ENCODE measurements at regions not wholly inside any gene's neighbourhood (a gene's known extent, or its start where the extent isn't known, plus 50 kb on each side); places are given as distances from the start of the nearest gene placed in this dataset.

DNA sequence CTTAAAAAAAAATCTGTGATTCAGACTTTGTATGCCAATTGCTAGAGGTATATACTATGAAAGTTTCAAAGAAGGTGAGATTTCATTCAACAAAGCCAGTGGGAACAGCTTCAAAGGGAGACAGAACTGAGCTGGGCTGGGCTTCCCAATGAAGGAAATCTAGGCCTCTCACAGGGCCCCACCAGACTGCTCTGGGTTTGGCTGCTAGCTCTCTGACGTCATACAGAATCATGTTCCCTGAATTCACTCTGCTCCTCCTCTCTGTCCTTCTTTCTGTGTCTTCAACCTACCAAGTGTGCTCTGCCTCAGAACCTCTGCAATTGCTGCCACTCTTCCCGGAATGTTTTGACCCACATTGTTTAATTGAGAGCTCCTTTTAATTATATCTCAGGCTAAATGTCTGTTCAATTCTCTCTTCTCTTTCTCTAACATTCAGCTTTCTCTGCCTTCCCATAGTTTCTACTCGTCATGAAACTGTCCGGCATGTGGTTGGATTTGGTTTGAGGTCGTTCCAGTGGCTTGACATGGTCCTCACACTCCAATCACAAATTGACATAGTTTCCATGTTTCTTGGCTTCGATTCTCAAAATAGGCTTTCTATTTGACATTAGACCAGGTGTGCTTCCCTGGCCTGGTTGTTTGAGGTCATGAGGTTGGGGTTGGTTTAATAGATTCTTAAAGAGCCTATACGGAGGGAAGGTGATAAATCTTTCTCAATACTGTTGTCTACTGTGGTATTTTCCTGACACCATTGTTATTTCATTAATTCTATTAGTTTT, 282.1 kb upstream of the EMCN start:
- no peak for DNase-seq

DNA sequence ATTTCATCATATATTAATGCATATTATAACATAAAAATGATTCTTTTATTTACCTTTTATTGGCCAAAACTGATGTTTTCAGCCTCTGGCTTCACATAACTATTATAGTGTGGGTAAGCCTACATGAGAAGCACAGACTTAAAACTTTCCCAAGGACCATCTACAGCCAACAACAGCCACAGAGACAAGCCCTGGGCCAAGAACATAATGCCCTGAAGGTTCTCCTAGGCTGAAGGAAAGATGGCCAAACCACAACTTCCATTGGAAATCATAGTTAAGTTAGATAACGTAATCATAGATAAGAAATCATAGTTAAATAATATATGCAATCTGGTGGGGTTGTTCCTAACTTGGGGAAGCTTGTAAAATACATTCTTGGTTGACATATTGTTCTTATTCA, 280.0 kb upstream of the EMCN start:
- no peak for DNase-seq

DNA sequence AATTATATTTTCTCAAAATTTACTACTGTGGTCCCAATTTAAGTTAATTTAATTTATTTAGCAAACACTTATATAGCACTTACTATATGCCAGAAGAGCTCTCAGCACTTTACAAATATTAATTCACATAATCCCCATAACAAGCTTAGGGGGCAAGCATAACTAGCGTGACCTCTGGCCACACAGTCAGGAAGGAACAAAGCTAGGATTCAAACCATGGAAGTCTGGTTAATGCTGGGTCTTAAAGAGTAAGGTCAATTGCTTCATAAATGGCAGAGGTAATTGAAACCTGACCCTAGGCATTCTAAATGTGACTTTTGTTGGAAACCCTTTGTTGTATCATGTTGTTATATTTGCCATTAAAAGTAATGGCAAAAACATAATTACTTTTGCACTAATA, 279.5 kb upstream of the EMCN start:
- DNase-seq: no peak

DNA sequence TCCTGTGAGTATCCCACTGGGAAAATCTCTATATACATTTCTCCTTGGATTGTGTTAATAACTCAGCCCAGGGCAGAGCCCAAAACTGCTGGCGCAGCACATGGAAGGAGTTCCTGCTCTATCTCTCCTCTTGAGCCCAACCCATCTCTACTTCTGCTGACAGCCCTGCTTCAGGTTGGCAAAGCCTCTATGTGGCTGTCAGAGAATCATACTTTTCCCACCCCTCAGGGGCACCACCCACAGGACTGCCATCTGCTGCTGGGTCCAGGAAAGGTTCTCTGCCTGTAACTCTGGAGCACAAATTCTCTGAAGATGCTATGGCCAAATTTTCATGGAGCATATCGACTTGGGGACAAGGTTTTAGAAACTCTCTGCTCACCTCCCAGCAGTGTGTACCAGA, 278.5 kb upstream of the EMCN start:
- DNase-seq: no peak

DNA sequence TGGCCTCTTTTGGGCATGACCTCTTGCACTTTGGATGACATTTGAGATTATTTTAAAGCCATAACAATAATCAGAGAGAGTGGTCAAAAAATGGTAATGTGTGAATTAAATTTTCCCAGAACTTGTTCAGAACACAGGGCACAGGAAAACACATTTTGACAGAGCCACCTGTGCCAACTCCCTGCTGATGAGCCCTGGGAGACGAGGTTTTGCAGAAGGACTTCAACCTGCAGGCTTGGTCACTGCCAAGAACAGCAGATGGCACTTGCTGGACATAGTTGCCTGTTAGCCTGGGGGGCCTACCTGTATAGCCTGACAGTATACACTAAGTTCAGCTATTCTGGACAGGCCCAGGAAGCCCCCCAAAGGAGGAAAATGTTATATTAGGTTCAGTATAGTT, 277.8 kb upstream of the EMCN start:
- DNase-seq: no peak

DNA sequence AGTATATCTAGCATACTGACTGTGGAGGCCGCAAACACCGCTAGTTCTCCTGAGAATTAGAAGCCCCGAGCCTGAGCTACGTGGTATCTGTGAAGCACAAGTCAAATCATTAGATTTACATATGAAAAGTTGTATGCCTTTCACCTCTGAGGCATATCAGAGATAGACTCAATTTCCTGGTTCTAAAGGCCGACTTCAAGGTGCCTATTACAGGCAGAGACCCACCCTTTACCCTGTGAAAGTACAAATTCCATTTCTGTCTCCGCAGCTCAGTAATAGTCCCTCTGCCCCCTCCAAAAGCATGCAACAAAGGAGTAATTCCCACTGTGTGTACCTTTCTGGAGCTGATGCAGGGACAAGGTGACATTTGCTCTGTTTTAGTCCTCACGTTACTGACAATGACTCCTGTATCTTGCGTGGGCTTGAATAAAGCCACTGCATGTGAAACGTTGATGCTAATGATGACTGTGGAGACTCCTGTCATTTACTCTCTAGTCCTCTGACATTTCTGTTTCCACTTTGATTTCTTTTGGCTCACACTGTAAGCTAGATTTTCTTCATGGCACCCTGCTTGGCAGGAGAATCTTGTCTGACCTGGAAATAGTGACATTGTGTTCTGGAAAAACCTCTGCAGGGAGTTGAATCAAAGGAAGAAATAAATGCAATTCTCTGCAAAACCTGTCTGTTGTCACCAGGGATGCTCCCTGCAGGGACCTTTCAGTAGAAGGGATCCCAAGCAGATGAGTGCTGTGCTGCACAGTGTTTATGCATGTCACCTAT, 273.2 kb upstream of the EMCN start:
- no peak for DNase-seq

DNA sequence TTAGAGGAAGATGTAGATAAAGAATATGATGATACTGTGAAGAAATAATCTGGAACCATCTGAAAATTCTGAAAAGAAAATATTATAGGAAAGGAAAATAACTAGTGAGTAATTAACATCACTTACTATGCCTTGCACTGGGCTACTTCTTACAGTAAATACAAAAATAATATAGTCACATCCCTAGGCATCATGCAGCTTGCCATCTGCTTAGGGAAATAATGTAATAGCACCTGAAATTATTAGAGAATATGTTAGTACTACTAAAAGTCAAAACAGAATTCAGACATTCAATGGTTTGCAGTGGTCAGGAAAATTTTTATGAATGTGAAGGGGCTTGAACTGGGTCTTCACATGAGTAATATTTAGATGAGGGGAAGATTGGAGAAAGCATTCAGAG, 272.2 kb upstream of the EMCN start:
- DNase-seq: no peak

DNA sequence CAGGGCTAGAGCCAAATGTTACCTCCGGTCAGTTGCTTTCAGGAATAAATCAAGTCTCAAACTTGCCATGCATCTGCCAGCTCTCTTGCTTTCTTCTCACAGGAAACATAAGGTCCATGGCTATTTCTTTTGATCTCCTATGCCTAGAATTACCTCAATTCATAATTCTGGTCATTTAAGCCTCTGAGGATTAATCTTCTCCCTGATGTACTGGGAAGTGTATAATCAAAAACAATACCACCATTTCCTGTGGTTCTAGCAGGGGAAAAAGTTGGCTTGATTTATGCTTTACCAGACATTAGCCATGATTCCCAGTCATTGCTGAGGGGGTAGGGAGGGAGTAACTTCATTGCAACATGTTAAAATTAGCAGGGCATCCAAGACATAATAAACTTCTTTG, 268.7 kb upstream of the EMCN start:
- DNase-seq: no peak

DNA sequence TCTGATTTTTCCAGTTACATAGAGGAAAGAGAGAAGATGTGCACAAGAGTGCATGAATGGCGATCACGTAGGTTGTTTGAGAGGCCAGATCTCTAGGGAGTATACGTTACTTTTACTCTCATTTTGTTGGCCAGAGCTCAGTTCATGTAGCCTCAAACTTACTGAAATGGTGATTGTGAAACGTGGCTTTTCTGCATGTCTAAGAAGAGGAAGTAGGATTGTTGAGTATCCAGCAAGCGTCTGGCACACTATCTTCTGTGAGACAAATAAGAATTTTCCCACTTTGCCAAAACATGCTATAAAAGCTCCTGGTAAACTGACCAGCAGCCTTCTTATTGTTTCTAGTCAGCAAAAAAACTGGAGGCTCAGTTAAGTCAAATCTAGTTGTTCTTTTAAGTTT, 264.5 kb upstream of the EMCN start:
- DNase-seq: peak; percentile 80

DNA sequence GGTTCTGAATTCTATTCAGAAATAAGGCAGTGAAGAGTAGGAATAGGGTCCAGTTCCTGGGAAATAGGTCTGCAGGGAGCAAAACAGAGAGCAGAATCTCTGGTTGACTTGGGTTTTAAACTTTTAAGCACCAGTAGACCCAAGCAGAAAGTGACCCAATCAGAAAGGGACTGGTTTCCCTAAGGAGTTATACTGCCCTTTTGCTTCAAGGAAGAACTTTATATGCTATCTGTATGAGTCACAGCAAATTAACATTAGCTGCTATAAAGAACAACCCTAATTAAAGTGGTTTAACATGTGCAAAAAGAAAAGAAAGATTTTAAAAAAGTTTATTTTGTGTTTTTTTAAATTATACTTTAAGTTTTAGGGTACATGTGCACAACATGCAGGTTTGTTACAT, 263.6 kb upstream of the EMCN start:
- DNase-seq: no peak

DNA sequence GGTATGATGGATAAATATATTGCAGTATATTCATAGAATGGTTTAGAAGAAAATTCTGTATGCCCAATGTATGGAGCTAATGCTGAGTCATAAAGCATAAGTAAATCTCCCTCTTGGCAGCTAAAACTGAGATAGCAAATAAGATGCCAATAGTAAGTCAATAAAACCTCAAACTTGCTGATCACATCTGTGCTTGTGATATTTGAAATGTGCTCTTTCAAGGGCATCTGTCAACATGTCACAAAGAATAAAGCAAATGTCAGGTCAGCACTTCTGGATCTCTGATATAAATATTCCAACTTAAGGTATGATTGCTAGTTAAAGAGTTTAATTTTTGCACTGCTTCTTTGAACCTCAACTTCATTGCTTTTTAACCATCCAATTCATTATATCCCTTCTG, 262.3 kb upstream of the EMCN start:
- no peak for DNase-seq

DNA sequence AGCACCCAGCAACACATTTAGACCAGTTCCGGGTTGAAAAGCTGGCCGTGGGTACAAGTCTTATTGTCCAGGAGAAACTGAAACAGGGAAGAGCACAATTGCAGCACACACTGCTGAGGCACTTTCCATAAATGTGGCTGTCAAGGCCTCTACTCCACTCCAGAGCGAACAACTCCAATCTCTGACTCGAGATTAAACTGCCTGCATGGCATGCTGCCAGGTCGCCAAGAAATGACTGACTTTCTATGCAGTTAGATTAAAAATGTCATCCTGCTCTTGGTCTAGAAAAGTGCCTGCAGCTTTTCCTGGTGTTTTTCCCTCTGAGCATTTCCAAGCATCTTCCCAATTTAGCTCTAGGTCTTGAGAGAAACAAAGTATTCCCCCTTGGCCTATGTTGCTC, 260.6 kb upstream of the EMCN start:
- DNase-seq: no peak

DNA sequence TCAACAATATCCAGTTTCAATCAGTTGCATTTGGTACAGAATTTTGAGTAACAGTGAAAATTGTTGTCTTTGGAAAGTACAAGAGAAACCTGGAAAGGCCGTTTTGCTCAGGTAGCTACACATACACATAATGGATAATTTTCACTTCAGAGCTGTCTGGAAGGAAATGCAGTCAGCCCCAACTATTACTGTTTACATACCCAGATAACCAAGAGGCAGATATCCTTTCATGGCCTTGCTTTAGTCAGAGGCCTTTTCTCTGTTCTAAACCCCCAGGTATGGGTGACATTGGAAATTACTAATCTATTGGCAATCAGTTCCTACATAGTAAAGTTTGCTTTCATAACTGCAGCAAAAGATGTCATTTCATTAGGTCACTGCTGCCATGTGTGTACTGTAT, 244.9 kb upstream of the EMCN start:
- DNase-seq: no peak

DNA sequence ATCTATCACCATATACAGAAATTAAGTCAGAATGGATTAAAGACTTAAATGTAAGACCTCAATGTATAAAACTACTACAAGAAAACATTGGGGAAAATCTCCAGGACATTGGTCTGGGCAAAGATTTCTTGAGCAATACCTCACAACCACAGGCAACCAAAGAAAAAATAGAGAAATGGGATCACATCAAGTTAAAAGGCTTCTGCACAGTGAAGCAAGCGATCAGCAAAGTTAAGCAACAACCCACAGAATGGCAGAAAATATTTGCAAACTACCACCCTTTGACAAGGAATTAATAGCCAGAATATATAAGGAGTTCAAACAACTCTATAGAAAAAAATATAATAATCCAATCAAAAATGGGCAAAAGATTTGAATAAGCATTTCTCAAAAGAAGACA, 236.9 kb upstream of the EMCN start:
- DNase-seq: peak; percentile 78 to 79

DNA sequence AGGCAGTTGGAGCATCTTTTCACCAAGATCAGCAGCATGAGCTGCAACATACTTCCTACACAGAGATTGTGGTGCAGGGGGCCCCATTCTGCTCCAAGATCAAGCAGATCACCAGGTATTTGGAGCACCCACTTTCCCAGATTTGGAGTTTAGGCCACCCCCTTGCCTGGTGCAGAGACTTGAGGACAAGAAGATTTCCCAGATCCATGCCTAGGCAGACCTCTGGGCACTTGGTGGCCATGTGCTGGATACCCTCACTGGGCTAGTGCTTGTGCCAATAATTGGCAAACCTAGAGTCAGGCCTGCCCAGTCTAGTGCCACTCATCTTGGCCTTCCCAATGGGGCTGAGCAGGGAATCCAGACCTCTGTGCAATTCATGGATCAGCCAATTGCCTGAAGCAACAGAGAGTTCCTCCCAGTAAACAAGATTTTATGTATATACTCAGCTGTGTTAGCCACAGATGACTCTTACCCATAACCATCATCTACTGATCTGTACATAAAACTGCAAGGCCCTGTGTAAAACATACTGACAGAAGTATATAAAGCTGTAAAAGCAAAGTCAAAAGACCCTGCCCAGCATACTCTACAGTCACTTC, 228.4 kb upstream of the EMCN start:
- no peak for DNase-seq

DNA sequence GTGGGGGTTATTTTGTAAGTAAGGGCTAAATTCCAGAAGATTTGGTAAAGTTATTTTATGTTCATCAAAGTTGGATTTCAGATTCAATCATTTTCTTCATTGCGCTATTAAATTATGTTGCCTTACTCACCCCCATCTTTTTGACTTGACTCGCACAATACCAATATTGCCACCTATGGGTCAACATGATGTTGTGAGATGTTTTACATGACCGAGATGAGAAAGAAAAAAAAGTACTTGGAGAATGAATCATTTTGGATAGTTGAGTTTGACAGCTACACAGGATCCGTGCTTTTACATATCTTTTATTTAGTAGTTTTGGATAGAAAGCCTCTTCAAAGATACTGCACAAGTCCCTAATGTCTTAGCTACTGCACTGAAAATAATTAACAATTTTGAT, 224.2 kb upstream of the EMCN start:
- peak; percentile 7 to 13 for DNase-seq

DNA sequence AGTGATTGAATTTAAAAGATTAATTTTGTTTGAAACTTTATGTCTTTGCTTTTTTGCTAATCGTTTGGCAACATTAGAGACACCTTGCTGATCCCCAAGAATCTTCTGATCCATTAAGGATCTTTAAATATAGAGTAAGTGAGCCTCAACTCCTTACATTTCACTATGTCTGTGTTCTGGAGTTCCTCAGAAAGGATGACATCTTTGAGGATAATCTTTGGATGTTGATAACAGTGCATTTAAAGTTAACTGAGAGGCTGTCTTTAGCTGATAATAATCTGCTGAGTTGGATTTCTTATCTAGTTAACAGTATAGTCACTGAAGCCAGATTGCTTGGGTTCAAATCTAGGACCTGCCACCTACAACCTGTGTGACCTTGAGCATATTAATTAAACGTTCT, 221.6 kb upstream of the EMCN start:
- DNase-seq: no peak

DNA sequence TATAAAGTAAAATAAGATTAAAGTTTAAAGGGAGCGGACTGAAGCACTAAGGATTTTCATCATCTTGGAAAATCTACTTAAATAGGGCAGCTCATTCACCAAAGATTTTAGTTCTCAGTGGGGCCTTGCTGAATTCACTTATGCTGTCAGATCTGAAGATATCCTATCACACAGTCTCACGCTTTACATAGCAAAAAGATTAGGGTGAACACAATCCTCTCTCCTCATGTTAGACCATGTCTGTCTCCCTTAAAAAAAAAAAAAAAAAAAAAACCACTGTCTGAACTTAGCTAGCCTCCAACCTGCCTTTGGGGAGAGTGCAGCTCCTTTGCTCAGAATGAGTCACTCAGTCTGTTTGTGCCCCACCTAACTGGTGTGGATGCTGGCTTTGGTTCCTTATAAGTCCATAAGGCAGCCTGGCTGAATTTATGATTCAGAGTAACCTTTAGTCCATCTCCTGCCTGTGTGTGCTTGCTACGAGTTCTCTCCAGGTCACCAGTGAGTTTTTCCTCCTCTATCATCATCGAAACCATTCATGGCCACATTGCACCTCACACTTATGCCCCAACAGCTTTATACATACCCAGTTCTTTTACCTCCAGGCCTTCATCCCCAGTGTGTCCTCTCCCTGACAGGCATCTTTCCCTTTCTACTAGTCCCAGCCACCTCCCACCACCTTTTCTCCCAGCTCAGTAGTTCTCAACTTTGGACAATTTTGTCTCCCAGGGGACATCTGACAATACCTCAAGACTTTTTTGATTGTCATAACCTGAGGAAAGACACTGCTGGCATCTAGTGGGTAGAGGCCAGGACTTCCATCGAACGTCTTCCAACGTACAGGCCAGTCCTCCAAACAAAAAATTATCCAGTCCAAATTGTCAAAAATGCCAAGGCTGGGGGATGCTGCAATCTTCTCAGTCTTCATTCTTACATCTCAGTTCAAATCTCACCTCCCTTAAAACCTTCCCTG, 220.7 kb upstream of the EMCN start:
- no peak for DNase-seq

DNA sequence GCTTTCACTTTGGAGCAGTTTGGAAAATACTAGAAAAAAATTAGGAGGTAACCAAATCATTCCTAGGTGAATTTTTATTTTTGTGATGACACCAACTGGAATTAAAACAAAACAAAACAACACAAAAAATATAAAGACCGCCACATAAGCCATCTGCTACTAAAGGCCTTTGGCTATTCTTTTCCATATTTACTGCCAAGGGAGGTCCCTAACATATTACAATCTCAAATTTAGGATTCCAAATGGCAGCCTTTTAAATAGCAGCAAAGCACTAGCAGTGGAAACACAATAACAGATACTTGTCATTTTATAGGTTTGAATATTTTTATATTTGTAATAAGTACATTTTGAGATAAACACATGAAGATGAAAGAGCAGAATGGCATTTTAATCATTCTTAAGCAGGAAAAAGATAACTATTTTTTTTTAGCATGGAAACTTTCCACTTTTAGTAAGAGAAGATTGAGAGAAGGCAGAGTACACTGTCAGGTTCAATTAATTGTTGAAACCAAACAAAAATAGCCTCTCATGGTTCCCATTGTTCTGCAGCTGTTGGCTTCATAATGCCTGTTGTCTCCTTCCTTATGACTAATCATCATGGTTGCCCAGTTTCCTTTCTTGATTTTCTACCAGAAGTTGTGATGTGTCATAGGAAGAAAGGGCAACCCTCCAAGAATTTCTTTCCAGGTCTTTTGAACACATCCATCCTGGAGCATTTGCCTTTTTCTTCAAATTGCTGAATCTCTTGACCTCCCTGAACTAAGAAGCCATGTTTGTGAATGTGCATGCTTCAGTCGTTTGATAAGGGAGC, 219.0 kb upstream of the EMCN start:
- no peak for DNase-seq

DNA sequence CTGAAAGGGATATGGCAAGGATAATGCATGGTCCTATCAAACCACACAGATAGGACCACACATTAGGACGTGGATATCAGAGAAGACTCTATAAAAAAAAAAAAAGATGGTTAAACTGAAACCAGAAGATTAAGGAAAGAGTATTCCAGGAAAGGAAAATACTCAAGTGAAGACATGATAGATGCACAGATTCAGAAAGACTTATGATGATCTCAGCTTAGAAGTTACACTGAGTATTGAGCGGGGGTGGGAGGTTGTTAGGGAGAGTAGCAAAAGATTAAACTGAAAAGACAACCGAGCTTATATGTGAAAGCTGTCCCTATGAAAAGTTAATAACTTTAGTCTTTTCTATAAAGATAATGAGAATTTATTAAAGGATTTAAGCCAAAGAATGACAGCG, 211.0 kb upstream of the EMCN start:
- no peak for DNase-seq

DNA sequence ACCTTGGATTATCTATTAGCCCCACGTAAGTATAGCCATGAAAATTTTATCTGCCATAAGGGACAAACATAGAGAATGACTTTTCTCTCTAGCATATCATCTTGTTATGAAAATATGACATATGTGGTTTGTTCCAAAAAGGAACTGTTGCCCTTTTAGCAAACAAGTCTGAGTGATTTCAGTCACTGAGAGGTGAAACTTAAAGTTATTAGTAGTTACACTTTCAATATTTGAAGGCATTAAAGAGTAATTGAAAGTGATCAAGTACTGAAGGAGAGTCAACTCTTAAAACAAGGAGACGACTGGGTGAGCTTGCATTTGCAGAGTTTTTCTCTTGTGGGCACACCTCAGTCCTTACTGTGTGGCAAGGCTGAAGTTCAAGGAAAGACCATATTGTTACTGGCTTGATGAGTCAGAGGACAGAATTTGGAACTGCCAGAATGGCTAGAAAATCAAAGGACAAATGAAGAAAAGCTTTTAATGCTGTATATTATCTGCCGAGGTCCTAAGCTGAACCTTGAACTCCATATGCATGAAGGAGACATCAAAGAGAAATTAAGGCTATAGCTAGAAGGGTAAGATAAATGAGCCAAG, 205.1 kb upstream of the EMCN start:
- no peak for DNase-seq

DNA sequence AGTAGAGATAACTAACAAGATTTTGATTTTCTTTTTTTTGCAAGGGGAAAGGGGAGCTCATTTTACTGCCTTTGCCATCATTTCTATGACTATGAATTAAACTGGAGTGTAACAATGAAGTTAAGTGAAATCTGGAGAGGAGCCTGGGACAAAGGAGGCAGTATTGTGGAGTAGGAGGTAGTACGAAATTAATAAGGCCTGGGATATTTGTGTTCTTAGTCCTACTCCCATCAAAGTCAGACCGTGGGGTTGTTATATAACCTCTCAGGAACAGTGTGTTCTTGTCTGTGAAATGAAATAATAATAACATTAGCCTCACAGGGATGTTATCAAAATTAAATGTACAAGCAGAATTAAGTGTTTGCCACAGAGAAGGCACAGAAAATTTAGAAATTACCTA, 204.3 kb upstream of the EMCN start:
- DNase-seq: no peak
